ENCODE measurements at regions not wholly inside any gene's neighbourhood (a gene's known extent, or its start where the extent isn't known, plus 50 kb on each side); places are given as distances from the start of the nearest gene placed in this dataset.
"Not testable (repeated sequence)": the region's sequence is repeated elsewhere in the genome, so short reads cannot be mapped to it uniquely, and the experiment has no call there.

DNA sequence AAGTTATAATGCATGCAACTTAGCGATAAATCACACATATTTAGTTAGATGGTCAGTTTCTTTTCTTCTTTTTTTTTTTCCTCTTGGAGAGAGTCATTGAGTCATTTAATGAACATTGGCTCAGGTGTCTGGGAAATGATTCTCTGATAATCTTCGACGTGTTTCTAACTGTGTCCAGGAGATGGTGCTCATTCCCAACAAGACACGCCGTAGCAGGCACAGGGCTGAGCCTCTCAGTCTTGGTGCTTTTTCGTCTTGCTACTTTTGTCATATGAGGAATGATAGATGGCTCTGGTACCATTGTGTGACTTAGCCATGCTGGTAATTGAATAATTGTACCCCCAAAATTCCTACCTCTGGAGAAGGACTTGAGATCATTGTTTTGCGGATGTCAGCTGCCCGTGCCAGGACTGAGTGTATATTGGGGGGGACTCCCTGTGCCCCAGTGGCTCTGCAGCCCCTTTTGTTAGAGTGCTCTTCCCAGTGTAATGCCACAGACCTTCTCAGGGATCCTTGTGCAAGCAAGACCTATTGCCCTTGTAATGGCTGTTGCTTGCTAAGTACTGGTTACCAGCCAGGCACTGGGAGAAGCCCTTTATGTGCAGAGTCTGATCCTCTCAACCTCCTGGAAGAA lies 107.6 kb upstream of the CYRIA start:
- DNase-seq (ENCODE audit: extremely low read depth, low read depth, low spot score): peak; percentile 20

DNA sequence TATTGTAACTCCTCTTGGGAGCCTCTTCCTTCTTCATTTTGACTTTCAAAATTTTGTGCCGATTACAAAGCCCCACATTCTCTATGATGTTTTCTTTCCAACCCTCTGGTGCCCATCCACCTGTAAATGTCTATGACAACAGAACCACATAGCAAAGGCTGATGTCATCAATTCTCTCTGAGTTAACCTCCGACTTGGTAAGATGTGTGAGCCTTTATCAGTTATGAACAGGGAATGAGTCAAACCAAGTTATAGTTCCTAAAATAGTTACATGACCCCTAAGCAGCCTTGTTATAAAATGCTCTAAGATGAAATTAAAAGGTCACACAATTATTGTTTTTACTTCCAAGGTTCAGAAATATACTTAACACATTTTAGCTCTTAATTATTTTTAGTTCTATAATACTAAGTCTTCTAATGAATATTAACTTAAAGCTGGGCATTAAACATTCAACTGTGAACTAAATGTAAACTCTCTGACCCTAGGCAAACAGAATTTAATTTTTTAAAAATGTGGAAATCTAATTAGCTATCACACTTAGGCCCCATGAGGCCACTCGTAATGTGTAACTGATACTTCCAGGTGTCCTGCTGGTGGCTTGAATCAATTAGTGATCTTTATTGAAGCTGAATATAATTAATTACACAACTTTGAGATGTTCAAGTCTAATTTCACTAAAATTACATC lies 102.3 kb upstream of the CYRIA start:
- DNase-seq (ENCODE audit: extremely low read depth, low read depth, low spot score): no peak

DNA sequence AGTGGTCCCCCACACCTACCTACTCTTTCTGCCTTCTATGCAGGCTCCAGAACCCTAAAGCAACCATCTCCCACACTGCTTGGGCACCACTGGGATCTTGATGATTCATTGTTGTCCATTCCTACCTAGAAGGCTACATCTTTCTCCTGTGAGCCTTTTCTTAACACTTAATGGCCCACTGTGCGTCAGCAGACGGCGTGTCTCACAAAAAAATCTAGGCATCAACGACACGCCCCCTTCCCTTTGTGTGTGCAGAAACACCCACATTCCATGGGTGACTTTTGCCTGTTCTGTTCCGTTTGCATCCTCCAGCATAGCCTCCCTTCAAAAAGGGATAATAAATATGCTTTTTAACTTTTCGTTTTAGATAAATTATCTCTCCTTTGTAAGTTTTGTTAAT lies 99.7 kb upstream of the CYRIA start:
- no peak for DNase-seq (ENCODE audit: extremely low read depth, low read depth, low spot score)

DNA sequence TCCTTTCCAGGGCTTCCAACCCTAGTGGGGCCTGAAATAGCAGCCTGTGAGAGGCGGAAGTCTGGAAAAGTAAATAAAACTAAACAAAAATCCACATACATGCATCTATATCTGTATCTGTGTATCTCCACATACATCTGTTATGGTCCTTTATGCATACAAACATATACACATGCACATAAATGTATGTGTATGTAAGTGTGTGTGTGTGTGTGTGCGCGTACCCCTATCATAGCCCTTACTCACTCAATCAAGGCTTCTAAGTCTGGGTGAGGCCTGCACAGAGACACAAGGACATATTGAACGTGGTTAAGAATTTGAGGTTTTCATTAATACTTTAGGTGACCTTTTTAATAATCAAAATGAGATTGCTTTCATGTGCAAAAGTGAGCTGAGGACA lies 98.9 kb upstream of the CYRIA start:
- DNase-seq (ENCODE audit: extremely low read depth, low read depth, low spot score): no peak

DNA sequence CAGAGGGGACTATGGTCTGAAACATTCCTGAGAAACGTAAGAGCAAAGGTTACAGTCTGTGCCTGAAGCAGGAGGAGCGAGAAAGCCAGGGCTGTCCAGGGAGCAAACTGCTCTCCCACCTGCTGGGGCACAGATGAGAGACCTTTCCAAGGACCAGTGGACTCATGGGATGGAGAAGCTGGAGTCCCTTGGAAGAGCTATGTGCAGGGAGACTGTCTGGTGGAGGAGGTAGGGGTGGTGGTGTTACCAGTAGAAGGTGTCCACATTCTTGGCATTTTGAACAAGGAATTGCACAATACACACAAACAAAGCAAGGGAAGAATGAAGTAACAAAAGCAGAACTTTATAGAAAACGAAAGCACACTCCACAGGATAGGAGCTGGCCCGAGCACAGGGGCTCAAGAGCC lies 97.9 kb upstream of the CYRIA start:
- DNase-seq (ENCODE audit: extremely low read depth, low read depth, low spot score): no peak

DNA sequence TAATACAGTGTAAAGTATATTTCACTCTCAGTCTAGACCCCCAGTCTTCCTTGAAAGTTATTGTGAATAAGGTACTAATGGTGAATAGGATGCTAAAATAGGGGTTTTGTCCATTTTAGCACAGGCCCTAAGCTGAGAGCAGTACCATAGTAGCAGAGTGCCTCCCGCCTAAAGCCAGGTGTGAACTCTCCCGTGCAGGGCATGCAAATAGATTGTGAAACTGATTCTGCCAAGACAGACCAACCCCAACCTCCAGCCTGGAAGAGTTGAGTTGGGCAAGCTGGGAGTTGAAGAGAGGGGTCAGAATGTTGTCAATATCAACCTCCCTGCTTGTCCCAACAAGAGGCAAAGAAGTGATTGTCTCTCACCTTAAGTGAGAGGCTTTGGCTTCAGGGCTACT lies 97.4 kb upstream of the CYRIA start:
- no peak for DNase-seq (ENCODE audit: extremely low read depth, low read depth, low spot score)

DNA sequence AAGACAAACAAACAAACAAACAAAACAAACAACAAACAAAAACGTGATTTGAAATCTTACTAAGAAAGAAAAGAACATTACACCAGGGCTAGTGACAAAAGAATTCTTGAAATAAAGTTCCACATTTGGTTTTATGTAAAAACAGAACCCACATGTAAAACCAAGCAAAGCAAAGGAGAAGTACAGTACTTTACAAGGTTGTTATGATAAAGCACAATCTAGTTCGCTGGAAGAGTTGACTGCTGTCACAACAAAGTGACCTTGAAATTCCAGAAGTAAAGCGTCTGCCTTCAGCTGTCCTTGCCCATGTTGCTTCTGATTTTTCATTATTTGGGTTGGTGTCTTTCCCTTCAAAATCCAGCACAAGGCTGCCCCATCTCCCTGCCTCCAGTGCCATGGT lies 94.8 kb upstream of the CYRIA start:
- DNase-seq (ENCODE audit: extremely low read depth, low read depth, low spot score): no peak

DNA sequence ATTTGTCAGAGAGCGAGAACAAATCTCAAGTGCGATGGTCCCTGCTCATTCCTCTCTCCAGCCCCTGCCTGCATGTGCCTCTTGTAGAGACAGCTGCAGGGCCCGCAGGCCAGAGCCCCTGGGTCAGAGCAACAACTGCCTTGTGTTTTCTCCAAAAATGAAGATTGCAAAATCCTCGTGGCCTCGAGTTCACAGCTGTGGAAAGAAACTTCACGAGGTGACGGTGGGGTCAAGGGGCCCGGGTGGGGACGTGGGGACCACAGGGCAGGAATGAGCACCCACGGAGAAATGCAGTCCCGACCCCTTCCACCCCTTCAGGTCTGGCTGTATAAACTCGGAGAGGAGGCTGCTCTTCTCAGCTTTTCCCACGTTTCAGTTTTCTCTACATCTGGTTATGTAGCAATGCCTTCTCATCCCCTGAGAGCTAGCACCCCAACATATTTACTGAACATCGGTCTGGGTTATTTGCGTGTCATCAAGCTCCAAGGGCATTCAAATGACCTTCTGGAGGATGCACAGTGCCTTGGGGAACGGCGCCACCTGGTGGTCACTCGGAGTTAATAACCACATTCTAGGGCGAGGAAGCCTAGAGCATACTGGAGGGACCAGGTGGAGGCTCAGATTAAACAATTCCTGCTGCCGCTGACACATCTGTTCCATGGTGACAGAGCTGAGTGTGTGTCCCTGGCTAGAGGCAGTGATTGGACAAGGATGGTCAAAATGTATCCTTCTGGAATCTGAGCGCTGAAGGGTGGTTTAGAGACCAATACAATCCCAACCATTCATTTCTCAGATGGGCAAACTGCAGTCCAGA lies 91.4 kb upstream of the CYRIA start:
- DNase-seq (ENCODE audit: extremely low read depth, low read depth, low spot score): peak; percentile 10

DNA sequence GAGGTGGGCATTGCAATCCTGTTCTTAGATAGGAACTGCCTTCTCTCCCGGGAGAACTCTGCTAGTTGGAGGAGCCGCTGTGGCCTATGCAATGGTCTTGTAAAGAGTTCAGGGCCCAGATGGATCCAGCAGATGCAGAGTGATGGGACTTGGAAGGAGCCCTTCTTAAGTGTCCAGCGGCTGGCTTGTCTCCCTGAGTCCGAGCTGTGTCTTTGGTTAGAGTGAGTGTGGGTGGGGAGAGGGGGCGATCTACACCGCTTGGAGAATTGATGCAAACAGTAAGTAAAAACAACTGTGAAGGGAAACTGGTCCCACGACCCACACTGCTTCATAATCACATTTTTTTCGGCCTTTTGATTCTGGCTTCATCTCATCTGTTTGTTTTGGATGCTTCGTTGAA lies 89.8 kb upstream of the CYRIA start:
- no peak for DNase-seq (ENCODE audit: extremely low read depth, low read depth, low spot score)

DNA sequence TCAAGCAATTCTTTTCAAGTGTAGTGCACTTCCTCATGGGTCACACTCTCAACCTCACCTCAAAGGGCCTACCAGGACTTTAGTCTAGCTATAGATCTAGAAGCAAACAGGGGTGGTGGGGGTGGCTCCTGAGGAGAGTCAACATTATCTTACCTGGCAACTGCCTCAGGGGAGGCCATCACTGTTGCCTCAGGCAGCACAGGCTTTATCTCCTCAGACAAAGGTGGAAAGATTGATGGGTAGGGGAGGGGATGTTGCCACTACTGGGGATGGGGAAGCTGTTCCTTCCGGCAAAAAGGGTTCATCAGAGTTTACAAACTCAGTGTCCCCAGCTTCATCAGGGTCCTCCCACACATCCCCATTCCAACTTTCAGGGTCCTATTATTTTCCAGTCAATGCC lies 87.4 kb upstream of the CYRIA start:
- not testable (repeated sequence) for DNase-seq (ENCODE audit: extremely low read depth, low read depth, low spot score)

DNA sequence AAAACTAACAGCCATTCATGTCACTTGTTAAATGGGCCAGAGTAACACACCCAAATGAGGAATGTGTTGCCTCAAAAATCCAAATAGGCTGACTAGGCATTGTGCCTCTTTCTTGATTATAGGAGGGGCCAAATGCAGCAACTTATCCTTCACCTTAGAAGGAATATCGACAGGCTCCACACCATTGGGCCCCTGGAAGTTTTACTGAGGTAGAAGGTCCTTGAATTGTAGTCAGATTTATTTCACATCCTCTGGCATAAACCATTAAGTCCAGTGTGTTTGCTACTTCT lies 85.2 kb upstream of the CYRIA start:
- not testable (repeated sequence) for DNase-seq (ENCODE audit: extremely low read depth, low read depth, low spot score)

DNA sequence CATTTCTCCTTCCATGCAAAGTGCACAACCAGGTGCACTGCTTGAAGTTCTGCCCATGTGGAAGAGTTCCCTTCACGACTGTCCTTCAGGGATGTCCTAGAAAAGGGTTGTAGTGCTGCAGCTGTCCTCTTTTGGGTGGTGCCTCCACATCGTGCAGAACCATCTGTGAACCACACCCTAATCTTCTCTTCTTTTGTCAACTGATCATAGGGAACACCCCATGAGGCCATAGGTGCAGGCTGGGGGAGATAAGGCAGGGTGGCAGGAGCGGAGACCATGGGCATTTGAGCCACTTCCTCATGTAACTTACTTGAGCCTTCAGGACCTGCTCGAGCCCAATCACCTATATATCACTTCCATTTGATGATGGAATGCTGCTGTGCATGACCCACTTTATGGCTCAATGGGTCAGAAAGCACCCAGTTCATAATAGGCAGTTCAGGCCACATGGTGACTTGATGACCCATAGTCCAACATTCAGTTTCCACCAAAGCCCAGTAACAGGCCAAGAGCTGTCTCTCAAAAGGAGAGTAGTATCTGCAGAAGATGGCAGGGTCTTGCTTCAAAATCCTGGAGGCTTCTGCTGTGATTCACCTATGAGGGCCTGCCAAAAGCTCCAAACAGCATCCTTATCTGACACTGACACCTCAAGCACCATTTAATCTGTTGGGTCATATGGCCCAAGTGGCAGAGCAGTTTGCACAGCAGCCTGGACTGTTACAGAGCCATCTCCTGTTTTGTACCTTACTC lies 84.7 kb upstream of the CYRIA start:
- DNase-seq (ENCODE audit: extremely low read depth, low read depth, low spot score): no peak

DNA sequence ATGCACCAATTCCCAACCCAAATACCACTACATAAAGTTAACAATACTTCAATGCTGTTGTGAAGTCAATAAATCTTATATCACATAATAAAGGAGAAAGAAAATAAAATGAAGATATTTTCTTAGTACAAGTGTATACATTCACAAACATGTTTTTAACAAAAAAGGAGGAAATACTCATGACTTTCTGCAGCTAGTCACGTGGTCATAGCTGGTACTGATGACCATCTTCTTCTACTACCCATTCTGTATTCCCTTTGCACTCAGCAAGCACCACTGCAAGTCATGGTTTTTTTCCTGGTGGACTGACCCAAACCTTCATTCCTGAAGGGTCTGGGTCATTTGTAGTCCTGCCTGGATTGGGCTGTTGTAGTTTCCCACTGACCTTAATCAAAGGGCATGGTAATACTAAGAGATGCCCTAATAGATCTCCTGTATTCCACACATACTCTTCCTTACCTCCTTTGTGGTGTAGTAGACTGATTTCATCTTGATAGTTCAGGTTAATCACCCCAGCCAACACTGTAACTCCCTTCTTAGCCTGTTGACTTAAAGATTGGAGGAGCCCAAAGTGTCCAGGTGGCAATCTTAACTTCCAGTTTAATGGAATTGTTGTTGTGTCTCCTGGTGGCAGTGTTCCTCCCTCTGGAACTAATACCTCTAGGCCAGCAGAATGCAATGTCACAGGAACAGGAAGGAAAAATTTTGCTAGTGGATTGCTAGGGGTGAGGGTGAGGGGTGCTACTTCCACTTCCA lies 83.1 kb upstream of the CYRIA start:
- not testable (repeated sequence) for DNase-seq (ENCODE audit: extremely low read depth, low read depth, low spot score)

DNA sequence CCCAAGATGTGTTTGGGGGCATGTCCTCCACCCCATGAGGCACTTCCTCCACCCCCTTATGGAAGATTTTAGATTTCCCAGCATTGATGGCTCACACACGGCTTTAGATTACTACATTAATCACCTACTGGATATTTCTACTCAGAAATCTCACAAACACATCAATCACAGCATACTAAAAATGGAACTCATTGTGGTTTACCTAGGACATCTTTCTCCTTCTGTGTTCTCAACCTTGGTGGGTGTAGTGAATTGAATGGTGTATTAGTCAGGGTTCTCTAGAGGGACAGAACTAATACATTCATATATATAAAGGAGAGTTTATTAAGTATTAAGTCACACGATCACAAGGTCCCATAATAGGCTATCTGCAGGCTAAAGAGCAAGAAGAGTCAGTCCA lies 82.1 kb upstream of the CYRIA start:
- no peak for DNase-seq (ENCODE audit: extremely low read depth, low read depth, low spot score)

DNA sequence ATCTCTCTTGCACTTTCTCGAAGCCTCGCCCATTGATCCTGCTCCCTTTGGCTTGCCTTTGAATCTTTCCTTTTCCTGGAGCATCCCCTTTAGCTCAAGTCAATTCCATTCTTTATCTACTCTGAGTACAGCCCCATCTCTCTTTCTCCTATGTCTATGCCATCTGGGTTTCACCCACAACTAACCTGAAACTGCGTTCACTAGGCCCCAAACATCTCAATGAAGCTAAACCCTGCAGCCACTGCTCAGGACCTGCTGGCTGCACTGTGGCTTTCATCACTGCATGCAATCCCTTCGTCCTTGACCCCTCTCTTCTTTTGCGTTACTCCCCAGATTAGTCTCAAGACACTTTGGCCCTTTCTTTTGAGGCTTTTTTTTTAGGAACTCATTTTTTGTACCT lies 81.6 kb upstream of the CYRIA start:
- no peak for DNase-seq (ENCODE audit: extremely low read depth, low read depth, low spot score)

DNA sequence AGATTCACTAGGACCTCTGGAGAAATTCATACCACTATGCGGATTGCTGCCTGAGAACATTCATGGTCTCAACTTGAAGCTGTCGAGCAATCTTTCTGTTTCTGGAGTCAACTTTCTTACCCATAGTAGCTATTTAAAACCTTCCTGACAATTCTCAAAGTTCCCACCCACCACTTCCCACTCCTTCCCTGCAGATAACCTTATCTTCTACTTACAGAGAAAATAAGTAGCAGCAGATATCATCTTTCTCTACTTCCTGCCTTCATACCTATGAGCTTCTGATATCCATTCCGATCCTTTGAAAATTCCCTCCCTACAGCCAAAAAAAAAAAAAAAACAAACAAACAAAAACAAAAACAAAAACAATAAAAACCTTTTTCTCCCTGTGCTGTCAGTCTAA lies 81.2 kb upstream of the CYRIA start:
- DNase-seq (ENCODE audit: extremely low read depth, low read depth, low spot score): no peak

DNA sequence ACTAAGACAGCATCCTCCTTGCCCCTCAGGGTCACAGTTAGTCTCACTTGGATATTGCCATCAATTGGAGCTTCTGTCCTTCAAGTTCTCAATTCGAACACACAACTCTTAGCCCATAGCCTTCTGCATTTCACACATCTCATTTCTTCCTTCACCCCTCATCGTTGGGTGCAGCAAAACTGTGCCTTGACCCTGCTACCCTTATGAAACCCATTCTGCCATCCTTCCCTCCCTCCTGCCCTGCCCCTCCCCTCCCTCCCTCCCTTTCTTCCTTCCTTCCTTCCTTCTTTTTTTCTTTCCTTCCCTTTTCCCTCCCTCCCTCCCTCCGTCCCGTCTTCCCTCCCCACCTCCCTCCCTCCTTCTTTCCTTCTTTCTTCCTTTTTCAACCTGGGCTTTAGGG lies 80.7 kb upstream of the CYRIA start:
- no peak for DNase-seq (ENCODE audit: extremely low read depth, low read depth, low spot score)

DNA sequence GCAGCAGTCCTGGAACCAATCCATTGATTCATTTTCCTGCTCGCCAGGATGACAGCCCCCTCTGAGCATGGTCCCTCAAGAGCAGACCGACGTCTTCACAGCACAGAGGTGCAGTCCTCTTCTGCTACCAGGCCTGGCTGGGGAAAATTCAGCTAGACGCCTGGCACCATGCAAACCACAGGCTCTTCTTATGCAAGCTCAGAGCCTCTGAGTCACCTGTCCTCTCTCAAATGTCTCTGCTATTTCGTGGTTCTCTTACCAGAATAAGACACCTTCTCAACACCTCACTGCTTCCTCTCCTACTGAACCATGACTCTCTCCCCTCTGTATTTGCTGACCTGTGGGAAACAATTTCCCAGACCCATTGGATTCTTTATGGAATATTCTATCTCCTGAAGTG lies 79.8 kb upstream of the CYRIA start:
- DNase-seq (ENCODE audit: extremely low read depth, low read depth, low spot score): no peak

DNA sequence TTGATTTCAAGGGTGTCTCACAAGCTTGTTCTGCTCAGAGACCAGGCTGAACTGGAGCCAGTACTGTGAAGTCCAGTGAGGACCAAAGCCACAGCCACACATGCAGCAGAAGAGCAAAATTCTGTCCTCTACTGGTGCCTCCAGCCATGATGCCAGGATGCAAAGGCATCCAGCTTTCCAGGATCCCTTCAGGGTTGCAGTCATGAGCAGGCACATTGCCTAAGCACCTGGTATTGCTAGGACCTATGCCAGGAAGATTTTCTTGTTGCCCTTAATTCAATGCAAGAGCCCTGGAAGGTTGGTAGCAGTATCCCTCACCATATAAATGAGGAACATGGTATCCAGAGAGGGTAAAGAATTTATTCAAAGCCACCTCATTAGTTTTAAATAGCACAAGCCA lies 78.9 kb upstream of the CYRIA start:
- DNase-seq (ENCODE audit: extremely low read depth, low read depth, low spot score): no peak

DNA sequence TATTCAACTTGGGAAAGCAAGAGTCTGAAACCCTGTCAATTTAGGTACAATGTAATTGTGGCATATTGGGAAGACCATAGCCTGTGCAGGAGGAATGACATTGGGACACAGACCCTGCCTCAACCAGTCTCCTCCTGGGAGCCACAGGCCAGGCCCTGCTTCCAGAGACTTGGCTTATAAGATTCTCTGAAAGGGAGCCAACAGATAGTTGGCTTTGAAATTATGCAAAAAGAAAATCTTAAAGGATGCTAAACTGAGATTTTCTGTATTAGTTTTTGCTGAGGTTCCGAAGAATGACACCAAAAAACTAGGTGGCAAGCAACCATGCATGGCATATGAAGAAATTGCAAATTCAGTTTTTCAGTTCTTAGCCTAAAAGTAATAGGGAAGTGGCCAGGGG lies 76.4 kb upstream of the CYRIA start:
- no peak for DNase-seq (ENCODE audit: extremely low read depth, low read depth, low spot score)

DNA sequence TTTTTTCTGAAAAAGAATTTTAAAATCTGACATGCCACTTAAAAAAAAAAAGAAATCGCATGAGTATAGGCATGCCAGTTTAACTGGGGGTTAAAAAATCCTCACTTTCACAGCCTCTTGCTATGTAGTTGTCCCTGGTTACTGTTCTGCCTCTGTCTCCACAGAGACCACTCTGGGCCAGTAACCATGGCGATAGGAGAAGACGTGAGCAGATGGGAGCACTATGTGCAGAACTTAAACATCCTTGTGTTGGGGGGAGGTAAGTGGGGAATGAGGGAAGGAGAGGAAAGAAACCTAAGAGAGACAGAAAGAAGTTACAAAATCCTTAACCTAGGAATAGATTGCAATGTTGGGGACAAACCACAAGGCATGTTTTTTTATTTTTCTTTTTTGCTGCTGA lies 75.9 kb upstream of the CYRIA start:
- DNase-seq (ENCODE audit: extremely low read depth, low read depth, low spot score): no peak
